ENCODE measurements at regions not wholly inside any gene's neighbourhood (a gene's known extent, or its start where the extent isn't known, plus 50 kb on each side); places are given as distances from the start of the nearest gene placed in this dataset.

DNA sequence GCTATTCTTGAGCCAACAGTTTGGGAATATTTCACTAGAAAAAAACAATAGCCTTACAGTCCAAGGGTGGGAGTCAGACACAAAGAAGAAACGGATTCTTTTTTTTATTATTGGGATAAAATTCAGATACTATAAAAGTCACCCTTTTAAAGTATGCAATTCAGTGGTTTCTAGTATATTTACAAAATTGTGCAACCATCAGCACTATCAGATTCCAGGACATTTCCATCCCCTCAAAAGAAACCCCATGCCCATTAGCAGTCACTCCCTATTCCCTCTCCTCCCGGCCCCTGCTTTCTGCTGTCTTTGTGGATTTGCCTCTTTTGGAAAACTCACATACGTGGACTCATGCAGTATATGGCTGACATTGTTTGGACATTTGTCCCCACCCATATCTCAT lies 134.4 kb downstream of the C16orf95 start:
- no peak for DNase-seq (ENCODE audit: low read depth)

DNA sequence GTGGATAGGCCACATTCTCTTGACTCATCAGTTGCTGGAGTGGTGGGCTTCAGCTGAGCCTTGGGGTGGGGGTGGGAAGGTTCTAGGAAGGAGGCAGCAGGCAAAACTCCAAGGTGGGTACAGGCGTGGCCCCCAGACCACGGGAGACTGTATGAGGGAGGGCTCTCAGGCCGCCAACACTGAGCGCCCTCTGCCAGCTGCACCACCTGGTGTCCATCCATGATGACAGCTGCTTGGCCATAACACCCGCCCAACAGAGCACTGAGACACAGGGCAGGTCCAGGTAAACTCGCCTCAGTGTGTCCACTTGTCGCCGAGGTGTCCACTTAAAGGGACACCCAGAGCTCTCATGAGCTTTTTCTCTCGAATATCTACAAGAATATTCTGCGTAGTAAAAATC lies 133.5 kb downstream of the C16orf95 start:
- no peak for DNase-seq (ENCODE audit: low read depth)

DNA sequence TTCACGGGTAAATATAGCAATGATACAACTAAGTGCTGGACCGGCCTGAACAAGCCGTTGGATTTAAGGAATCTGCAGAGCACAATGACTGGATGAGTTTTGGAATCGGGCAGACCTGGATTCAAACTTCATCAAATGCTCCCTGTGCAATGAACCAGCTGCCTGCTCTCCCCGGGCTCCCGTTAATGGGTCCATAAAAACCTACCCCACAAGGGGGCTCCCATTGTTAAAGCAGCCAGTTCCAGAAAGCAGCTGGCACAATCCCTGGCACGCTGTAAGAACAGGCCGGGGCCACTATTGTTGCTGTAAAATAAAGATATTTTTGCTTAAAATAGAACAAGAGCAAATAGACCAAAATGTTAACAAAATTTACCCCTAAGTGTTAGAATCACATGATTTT lies 131.9 kb downstream of the C16orf95 start:
- no peak for DNase-seq (ENCODE audit: low read depth)

DNA sequence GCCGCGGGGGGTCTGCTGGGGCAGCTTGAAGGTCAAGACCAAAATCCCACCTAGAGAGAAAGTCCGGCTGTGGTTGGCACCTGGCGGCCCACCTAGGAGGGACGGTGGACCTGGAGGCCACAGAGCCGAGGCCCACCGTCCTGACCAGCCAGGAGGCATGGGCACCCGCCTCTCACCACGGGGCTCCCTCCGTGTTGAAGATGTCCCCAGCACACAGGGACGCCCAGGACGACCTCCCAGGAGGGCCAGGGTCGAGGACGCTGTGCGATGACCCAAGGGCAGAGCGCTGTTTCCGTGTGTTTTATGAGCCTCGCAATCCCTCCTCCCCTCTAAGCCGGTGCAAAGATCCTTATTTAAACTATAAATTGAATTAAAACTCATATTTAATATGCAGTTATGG lies 131.2 kb downstream of the C16orf95 start:
- DNase-seq (ENCODE audit: low read depth): no peak

DNA sequence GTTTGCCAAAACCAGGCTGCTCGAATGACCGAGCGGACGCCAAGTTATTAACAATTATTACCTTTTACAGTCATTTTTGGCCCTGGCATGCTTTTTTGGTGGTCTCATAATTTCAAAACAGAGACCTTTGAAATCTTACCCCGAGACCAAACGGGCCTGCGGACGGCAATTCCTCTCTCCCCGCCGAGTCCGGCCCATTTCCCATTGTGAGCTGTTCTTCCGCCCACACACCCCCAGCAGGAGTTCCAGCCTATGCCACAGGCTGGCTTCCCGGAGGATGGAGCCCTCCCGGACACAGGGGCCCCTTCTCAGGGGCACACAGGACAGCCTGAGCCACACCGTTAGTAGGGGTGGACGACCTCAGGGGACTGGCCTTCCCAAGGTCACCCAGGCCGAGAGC lies 130.7 kb downstream of the C16orf95 start:
- DNase-seq (ENCODE audit: low read depth): no peak

DNA sequence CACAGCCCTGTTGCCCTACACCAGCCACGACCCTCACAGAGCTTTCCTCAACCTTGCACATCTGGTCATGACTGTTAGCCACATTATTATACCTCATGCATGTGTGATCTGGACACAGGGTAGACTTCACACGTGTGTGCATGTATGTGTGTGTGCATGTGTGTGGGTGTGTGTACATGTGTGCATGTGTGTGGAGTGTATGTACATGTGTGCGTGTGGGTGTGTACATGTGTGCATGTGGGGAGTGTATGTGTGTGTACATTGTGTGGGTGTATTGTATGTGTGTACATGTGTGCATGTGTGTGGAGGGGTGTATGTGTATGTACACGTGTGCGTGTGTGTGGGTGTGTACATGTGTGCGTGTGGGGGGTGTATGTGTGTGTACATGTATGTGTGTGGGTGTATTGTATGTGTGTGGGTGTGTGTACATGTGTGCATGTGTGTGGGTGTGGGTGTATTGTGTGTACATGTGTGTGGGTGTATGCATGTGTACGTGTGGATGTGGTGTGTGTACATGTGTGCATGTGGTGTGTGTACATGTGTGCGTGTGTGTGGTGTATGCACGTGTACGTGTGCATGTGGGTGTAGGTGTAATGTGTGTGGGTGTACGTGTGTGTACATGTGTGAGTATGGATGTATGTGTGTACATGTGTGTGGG lies 130.2 kb downstream of the C16orf95 start:
- DNase-seq (ENCODE audit: low read depth): no peak

DNA sequence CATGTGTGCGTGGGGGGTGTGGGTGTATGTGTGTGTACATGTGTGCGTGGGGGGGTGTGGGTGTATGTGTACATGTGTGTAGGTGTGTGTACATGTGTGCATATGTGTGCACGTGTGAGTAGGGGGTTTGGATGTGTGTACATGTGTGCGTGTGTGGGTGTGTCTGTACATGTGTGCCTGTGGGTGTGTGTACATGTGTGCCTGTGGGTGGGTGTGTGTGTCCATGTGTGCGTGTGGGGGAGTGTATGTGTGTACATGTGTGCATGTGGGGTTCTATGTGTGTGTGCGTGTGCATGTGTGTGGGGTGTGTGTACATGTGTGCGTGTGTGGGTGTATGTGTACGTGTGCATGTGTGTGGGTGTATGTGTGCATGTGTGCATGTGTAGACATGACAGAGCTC lies 129.1 kb downstream of the C16orf95 start:
- no peak for DNase-seq (ENCODE audit: low read depth)

DNA sequence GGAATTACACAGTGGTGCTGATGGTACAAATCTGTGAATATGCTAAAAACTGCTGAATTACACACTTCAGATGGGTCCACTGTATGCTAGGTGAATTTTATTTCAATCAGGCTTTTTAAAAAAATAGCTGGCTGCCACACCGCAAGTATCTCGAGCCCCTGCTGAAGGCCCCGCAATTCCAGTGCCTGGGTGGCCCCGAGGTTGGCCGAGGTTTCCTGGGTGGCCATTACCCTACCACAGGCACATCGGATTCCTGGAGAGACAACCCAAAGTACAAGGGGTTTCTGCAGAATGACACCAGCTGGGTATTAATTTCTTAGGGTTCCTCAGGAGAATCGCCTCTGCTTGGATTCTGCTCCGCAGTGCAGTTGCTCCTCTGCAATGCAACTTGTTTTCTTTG lies 127.8 kb downstream of the C16orf95 start:
- DNase-seq (ENCODE audit: low read depth): no peak

DNA sequence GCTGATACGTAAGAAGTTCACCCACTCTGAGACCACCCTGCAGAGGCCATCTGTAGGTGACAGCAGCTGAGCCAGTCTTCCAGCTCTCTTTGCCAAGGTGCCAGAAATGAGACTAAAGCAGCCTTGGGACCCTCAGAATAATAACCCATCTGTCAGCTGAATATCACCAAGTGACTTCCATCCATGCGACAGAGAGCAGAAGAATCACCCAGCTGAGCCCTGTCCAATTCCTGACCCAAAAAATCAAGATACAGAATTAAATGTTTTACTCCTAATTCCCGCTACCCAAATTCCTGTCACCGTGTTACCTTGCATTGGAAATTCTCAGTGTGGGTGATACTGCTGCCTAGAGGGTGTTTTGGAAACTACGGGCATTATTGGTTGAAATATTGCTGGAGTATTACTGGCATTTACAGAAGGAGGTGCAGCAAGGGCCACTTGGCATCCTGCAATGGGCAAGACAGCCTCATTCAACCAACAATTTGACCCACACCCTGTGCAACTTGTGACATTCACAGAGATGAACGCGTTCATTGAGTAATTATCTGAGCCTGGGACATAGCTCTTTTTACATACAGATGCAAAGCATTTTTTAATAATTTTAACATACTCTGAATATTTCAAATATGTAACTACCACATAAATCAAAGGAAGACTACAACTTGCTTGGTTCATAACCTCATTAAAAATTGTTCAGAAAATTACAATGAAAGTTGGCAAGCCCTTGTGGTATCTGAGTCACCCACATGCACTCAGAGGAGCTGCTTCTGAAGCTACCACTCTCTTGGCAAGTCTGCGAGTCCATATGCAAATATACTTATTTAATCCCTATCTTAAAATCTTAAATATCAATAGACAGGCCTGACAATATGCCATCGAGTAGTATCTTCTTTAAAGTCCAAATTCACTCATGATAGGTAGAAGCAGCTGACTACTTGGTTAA lies 126.6 kb downstream of the C16orf95 start:
- no peak for DNase-seq (ENCODE audit: low read depth)

DNA sequence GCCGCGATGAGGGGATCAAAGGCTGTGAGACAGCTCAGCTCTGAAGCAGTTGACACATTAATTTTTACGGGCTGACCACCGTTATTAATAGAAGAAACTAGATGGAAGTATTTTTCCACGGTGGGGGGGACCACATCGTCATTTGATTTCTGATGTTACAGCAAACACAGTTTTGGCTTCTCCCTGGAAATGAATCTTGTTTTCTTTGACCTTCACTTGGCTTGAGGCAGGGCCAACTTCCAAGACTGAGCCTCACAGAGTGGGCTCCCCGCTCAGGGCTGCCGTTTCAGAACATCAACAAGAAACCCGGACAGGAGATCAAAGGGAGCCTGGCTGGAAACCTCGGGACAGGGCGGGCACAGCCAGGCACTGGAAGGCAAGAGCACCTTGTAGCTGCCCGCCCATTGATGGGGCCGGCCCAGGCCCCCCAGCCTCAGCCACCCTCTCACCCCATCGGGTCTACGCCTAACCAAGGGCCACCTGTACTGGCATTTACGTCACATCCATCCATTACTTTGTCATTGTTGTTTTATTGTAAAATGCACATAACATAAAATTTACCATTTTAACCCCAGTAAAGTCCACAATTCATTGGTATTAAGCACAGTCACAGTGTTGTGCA lies 124.6 kb downstream of the C16orf95 start:
- no peak for DNase-seq (ENCODE audit: low read depth)

DNA sequence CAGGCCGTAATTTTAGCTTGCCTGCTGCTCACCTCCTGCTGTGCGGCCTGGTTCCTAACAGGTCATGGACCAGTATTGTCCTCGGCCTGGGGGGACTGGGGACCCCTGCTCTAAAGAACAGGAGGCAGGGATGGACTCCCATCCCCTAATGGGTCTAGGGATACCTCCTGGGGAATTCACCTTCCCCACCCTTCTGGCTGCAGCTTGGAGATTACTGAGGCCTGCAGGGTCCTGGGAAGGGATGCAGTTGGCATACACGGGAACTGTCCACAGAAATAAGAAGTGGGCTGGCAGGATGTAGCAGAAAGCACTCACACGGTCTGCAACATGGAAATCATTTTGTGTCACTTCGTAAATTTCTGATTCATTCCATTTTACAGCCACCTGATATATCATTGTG lies 123.0 kb downstream of the C16orf95 start:
- no peak for DNase-seq (ENCODE audit: low read depth)

DNA sequence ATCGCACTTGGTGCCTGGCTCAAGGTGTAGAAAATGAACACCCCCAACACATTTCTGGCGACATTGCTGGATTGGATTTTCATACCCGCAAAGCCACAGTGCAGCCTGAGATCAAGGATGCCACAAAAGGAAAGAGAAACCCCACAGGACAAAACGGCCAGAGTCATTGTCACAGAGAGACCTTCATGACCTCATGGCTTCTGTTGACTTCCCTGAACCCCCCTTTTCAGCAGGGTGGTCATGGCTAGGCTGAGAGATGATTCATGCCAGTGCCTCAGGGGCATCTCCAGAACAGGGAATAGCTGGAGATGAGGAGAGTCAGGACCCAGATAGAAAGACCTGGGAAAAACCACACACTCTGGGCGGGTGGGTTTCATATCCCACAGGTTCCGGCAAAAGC lies 122.0 kb downstream of the C16orf95 start:
- DNase-seq (ENCODE audit: low read depth): no peak

DNA sequence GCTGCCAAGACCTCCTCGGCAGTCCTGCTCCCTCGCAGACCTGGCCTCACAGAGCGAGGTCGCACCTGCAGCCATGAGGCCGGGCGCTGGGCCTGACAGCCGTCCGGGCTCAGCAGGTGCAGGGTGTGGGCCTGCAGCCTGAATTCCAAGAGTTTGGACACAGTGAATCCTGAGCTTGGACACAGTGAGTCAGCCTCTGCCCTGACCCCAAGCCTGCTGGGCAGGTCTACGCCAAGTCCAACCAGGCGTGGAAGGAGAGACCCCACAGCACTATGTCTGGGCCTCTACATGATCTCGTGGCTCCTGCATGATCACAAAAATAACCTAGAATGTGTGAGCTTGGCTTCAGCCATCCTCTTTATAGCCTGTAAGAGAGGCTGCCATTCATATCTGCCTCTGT lies 121.0 kb downstream of the C16orf95 start:
- no peak for DNase-seq (ENCODE audit: low read depth)

DNA sequence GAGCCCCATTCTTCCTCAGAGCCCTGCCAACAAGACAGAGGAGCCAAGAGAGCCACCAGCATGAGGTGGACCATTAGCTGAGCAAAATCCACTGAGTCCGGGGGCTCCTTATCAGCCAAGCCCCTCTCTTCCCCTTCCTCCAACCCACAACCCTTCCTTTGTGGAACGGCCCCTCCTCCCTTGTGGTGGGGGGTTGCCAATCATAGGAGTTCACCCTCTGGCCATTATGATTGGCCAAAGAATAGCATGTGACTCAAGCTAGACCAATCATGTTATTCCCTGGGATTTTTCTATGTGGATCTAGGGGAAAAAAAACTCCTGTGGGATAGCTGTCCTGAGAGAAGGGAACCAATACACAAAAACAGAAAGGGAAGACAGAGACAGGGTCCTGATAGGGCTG lies 120.5 kb downstream of the C16orf95 start:
- no peak for DNase-seq (ENCODE audit: low read depth)

DNA sequence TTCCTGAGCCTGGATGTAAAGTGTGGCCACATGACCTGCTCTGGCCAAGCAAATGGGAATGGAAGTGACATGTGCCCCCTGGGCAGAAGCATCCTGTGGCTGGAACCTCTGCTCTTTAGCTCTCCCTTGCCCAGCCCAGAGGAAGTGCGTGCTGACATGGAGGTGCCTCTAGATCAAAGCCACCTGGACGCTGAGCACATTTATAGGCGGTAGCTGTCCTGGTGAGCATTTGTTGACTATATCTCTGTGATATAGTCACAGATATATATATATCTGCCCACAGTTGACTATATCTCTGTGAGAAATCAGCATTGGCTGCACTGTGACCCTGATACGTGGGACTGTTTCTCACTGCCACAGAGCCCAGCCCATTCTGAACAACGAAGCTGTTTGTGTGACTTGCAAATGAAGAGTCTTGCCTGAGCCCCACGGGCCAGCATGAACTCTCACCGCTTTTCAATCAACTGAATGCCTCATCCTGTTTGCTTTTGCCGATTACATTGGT lies 118.8 kb downstream of the C16orf95 start:
- DNase-seq (ENCODE audit: low read depth): no peak

DNA sequence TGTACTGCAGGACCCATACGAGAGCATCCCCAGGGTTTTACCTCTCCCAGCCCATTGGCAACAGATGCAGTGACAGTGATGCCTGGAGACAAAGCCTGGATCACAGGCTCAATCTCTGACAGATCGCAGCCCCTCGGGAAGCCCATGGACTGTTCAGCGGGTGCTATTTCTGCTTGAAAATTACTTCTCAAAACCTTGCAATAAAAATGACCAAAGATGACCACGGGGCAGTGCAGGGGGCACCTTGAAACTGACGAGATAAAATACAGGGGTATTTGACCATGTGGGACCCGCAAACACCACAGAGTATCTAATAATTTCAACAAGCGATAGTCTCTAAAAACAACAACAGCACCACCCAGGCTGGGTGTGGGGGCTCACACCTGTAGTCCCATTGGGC lies 118.3 kb downstream of the C16orf95 start:
- DNase-seq (ENCODE audit: low read depth): no peak

DNA sequence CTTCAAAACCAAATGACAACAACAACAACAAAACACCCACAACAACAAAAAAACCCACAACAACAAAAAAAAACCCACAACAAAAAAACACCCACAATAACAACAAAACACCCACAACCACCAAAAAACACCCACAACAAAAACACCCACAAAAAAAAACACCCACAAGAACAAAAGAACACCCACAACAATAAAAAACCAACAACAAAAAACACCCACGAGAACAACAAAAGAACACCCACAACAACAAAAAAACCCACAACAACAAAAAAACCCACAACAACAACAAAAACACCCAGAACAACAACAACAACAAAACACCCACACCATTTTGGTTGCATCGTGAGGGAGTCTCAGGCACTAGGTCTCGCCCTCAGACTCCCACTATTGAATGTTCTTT lies 117.8 kb downstream of the C16orf95 start:
- no peak for DNase-seq (ENCODE audit: low read depth)

DNA sequence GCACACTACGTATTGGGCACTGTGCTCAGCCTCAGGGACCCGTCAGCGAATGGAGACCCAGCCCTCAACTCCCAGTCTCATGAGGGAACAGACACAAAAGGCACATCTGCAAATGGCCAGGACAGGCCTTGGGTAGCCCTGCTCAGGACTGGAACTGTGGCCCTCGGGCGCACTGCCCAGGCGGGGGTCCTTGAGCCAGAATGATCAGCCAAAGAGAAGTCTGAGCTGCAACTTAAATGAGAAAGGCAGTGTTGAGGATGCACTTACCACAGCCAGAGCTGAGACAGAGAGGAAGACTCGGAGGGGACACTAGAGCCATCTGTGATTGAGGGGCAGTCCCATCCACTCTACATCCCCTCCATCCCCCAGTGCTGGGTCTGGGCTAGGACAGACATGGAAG lies 117.3 kb downstream of the C16orf95 start:
- no peak for DNase-seq (ENCODE audit: low read depth)

DNA sequence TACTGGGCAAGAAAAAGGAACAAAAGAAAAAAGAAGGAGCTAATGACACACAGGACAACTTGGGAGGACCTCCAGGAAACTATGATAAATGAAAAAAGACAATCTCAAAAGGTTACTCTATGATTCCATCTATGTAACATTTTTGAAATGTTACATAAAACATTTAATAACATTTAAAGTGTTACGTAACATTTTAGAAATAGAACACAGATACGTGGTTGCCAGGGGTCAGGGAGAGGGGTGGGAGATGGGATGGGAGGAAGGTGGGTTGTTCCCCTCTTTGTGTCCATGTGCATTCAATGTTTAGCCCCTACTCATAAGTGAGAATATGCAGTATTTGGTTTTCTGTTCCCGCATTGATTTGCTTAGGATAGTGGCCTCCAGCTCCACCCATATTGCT lies 116.6 kb downstream of the C16orf95 start:
- DNase-seq (ENCODE audit: low read depth): no peak

DNA sequence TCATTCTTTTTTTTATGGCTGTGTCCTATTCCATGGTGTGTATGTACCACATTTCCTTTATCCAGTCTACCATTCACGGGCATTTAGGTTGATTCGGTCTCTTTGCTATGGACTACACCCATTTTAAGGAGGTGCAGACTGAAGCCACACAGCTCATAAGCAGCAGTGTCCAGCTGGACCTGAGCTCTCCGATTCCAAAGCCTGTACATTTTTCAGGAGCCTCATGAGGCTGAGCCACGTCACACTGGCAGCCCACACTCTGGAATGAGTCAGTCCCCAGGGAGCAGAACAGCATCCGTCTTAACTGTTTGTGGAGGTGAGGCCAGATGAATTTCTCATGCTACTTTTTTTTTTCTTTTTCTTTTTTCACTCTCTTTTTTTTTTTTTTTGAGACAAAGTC lies 116.1 kb downstream of the C16orf95 start:
- no peak for DNase-seq (ENCODE audit: low read depth)

DNA sequence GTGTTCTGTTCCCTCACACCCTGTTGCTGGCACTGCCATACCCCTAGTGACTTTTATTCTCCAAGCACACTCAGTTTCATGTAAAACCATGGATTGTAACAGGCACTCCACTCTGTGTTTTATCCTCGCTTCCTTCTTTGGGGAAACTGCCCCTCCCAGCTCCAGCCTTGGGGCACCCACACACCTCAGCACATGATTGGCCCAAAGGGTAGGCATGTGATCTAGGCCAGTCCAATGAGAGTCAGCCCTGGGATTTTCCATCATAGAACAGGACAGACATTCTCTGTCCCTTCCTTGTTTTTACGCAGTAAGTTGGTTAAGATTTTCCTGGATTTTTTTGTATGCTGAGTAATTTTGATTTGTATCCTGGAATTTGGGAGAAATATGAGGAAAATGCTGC lies 115.4 kb downstream of the C16orf95 start:
- no peak for DNase-seq (ENCODE audit: low read depth)

DNA sequence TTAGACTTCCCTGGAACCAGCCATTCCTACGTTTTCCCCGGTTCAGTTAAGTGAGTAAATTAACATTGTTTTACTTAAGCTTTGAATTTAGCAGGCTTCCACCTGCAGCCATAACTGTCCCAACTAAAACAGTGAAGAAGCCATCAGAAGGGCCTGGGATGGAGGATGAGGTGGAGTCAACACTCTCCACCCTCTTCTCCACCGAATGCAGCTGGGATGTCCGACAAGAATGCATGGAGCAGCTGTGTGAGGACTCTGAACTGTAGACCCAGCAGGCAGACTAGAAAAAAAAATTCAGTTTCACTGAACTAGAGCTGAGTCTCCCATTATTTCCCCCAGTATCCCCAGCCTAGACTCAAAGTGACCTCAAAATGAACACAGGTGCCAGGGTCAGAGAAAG lies 114.8 kb downstream of the C16orf95 start:
- DNase-seq (ENCODE audit: low read depth): no peak

DNA sequence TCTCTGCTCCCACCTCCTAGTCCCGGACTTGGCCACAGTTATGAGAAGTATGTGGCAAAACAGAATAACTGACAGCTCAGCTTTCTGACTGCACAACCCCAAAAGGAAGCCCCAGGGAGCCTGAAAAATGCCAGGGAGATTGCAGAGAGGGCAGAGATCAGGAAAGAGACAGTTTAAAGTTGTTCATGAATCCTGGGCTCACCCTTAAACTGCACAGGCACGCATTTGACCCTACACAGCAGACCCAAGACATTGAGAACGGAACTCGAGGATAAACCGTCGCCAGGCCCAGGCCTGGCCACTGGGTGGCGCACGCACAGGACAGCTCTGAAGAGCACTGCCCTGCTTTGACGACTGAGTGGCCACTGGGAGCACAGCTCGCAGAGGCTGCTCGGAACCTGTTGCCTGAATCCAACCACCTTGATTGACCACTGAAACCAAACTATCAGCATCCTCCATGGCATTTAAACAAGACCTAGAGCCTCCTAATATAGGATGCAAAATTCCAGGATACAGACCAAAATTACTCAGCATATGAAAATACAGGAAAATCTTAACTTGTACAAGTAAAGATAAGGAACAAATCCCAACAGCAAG lies 114.0 kb downstream of the C16orf95 start:
- no peak for DNase-seq (ENCODE audit: low read depth)

All from stimulated activated CD8-positive, alpha-beta memory T cell treated with anti-CD3 and anti-CD28 coated beads, Interleukin-15, amount 100 ng/mL, for 1 hour (primary cell).